Stimulated activated CD4-positive, alpha-beta T cell treated with anti-CD3 and anti-CD28 coated beads, Interleukin-2, amount 100 ng/mL, for 48 hours (primary cell): ENCODE measurements at regions not wholly inside any gene's neighbourhood (a gene's known extent, or its start where the extent isn't known, plus 50 kb on each side); places are given as distances from the start of the nearest gene placed in this dataset.

Source experiments
- DNase-seq, 2 donors: peaks; one replicate each; pipeline ENCODE4 v3.0.0-alpha.2; 2020

DNA sequence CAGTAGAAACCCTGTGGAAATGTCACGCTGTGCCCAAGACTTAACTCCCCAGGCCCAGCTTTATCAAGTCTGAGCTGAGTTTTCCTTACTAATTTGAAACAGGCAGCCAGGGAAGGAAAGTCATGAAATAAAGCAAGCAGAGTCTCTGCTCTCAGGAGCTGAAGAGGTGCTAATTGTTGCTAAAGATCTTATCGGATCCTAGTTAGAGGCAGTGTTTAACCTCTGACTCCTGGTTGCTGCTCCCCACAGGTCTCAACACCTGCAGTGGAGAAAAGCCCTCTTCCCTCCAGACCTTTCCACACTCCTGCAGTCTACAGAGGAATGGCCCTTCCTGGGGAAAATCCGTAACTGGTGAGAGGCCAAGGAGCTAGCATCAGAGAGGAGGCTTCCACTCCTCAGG, 628.2 kb downstream of the NTRK3 start:
- DNase-seq = no peak

DNA sequence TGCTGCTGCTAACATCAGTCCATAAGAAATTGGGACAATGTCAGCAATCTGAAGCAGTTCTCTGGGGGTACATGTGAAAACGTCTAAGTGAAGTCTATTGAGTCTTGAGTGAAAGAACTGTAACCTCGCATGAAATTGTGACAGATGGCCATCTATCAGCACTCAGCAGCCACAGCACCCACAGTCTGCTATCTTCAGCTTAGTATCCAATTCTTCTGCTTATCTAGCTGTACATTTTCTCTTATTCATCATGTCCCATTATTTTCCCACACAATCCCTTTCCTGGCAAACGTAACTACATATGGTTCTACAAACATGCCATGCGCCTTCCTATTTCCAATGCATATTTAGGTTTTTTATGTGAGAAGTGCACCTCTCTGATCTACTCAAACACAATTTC, 629.7 kb downstream of the NTRK3 start:
- no peak for DNase-seq

DNA sequence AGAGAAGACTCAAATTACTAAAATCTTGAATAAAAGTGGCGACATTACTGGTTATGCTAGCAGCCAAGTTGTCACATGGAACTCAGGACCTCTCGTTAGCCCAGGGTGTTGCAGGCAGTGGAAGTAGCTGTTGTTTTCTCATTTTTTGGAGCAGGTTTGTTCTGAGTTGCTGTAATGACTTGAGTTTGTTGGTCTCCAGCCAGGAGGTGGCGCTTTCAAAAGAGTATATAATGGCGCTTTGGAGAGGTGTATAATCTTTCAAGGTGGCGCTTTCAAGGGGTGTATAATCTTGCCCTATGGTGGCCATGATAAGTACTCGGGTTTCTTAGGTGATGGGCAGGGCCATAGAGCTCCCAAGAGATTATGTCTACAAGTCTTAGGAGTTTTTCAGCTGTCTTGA, 632.7 kb downstream of the NTRK3 start:
- no peak for DNase-seq

DNA sequence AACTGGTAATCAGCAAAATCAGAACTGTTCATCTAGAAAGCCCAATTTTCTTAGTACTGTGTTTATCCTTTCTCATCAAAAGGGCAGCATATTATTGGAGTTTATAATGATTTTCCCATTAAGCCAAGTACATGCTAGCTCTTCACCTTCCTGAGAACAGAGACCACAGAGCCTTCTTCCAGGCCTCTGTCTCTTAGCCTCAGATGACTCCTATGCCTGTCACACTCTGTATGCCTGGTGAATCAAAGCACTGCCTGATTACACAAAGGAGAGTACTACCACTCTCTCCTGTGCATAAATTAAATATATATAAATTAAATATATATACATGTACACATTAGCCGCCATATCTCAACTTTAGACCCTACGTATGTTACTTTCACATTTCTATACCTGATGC, 636.1 kb downstream of the NTRK3 start:
- DNase-seq = no peak

- no peak for DNase-seq
Measured at GRCh38 chr15:87619161-87619960, 637.2 kb downstream of the NTRK3 start.

GRCh38 chr15:87618203-87618725, 638.3 kb downstream of the NTRK3 start:
- DNase-seq = no peak

- DNase-seq = no peak
Measured at GRCh38 chr15:87614704-87615103, 641.8 kb downstream of the NTRK3 start.

DNA sequence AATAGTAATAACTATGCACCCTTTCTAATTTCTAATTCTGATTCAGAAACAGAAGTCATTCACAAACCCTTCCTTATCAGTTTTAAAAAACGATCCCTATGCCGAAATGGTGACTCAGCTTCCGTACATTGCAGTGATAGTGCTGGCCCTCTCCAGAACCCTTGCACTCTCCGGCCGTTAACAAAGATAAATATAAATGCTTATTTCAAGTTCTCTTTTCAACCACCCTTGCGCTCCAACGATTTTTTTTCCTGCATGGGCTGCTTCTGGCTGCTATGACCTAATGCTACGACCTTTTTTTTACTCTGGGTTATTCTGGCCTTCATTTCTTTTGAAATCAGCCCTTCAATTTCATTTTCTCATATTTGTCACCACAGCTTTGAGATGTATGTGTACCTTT, 646.2 kb downstream of the NTRK3 start:
- no peak for DNase-seq

GRCh38 chr15:87609894-87610293, 646.6 kb downstream of the NTRK3 start:
- DNase-seq = no peak

GRCh38 chr15:87609474-87609873, 647.1 kb downstream of the NTRK3 start:
- no peak for DNase-seq

- no peak for DNase-seq
Measured at GRCh38 chr15:87608238-87609028, 648.1 kb downstream of the NTRK3 start.

DNA sequence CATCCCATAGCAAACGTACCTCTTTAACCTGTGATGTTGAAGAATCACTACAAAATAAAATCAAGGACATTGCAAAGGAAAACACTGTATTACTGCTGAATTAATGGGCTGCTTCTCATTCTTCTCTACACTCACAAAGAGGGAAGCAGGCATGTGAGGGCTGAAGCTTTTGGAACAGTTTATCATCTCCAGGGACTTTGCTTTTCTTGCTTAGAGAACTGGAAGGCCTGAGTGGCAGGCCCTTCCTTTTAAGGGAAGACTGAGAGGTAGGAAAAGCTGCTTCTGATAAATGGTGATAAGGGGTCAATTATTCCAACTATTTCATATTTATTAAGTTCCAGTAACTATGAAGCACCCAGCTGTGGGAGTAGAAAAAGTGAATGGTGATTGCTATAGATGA, 649.6 kb downstream of the NTRK3 start:
- no peak for DNase-seq

- peak; percentile 10 to 16 for DNase-seq
Measured at GRCh38 chr15:87604857-87605446, 651.6 kb downstream of the NTRK3 start.

GRCh38 chr15:87602371-87602770, 654.2 kb downstream of the NTRK3 start:
- DNase-seq = no peak

- no peak for DNase-seq
Measured at GRCh38 chr15:87599616-87600015, 656.9 kb downstream of the NTRK3 start.

DNA sequence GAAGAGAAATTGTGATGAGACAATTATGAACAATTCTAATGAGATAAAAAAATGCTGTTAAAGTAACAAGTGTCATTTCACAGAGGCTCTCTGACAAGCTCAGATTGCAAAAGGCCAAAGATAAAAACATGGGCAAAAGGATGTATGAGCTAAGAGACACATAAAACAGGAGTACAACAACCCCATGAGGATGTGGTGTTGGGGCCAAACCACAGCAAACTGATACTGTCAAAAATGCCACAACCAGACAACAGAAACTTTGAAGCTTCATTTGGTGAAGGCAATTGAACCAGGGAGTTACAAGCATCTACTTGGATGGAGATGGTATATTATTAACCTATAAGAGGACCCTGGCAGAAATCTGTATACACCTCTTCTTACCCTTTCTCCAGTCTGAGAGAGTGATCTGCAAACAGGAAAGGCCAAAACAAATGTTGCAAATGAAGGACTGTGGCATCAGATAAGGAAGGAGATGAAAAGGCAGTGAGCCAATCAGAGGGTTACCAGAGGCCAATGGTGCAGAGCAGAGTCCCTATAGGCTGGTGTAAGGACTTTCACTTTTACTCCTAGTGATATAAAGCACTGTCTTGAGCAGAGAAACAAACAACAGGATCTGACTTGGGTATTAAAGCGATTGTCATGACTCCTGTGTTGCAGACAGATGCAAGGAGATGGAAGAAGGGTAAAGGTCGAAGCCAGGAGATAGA, 659.0 kb downstream of the NTRK3 start:
- DNase-seq = no peak

GRCh38 chr15:87591582-87591981, 665.0 kb downstream of the NTRK3 start:
- no peak for DNase-seq

DNA sequence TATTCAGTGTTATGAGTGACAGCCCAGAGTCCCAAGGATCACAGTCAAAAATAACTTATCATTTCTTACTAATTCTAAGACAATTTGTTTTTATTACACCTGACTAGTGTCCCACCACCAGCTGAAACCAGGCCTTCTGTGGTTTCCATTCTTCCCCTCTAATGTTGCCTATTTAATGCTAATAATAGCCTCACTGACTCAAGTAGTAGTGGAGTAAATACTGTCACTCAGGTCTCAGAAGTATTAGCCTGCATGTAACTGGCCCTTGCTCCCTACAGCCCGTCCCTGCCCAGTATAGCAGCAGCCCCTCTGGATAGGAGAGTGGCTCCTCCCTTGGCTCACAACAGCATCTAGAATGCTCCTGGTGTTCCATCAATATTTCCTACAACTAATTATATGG, 665.5 kb downstream of the NTRK3 start:
- DNase-seq = no peak

GRCh38 chr15:87589134-87589533, 667.4 kb downstream of the NTRK3 start:
- DNase-seq = no peak

- DNase-seq = no peak
Measured at GRCh38 chr15:87582169-87582568, 674.4 kb downstream of the NTRK3 start.

GRCh38 chr15:87579537-87579936, 677.0 kb downstream of the NTRK3 start:
- no peak for DNase-seq

DNA sequence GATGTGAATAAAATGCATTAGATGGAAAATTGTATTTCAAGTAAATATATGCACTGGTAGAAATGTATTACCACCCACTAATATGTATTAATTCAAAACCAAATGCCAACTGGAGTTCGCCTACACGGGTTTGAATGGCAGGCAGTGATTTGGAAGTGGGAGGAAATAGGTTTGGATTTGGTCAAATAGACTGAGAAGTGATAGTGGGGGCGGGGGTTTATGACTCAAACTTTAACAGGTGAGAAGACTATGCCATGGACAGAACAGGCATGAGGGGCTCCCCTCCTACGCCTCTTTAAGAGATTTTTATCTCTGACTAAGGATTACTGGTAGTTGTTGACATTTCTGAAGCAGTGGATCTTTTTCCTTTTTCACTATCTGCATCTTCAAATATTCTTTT, 677.8 kb downstream of the NTRK3 start:
- no peak for DNase-seq

DNA sequence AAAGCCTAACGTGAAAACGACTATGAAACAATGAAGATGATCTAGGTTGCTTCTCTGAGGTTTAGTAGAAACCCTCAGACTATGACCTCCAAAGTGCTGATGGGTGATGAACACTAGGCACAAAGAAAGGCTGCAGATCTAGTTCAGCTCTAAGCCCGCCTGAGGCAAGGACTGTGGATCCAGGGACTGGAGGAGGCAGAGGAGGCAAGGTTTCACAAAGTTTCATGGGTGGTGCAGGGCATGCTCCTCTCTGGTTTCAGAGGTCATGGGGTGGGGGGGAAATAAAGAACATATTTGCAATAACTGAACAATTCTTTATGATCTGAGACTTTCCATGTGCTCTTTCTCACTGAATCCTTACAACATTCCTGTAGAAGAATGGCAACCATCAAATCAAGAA, 679.2 kb downstream of the NTRK3 start:
- no peak for DNase-seq
